ENCODE measurements at regions not wholly inside any gene's neighbourhood (a gene's known extent, or its start where the extent isn't known, plus 50 kb on each side); places are given as distances from the start of the nearest gene placed in this dataset.

GRCh38 chr4:167290678-167291077 is 56.4 kb upstream of the SPOCK3 start:
- DNase-seq (ENCODE audit: low read depth): no peak

- no peak for DNase-seq (ENCODE audit: low read depth)
Observed at GRCh38 chr4:167308876-167309275, 74.6 kb upstream of the SPOCK3 start.

DNA sequence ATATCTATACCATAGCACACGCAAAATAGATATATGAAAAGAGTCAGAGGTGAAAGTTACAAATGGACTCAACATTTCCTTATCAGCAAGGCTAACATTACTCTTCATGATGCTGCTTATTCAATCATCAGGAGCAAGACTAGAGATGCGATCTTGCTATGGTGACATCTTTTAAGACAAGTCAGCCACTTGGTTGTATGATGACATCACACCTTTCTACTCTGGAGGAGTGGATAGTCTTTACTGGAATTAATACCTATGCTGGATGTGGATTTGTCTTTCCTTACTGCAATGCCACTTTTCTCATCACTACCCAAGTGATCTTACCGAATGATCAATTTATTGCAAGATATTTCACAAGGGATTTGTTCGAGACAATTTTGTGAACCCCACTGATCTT is 87.0 kb upstream of the SPOCK3 start:
- no peak for DNase-seq (ENCODE audit: low read depth)

- no peak for DNase-seq (ENCODE audit: low read depth)
Observed at GRCh38 chr4:167339781-167340180, 105.5 kb upstream of the SPOCK3 start.

DNA sequence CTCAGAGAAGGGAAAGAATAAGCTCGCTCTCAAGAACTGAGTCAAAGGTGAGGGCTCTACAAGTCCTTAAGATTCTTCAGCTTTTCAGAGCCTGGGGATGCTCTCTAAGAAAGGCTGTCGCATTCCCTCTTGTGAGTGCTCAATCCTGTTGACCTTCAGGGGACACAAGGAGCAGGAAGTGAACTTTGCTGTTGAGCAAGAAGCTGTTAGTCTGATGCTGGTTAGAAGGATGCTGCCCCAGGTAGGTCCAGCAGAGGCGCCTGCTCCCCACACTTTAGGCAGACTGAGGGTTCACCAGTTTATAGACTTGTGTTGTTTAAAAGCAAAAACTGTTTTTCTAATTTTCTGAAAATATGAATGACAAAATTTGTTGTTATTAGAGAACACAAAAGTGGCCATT is 125.4 kb upstream of the SPOCK3 start:
- DNase-seq (ENCODE audit: low read depth): no peak

GRCh38 chr4:167379076-167379835 is 145.0 kb upstream of the SPOCK3 start:
- no peak for DNase-seq (ENCODE audit: low read depth)

GRCh38 chr4:167380964-167381363 is 146.7 kb upstream of the SPOCK3 start:
- no peak for DNase-seq (ENCODE audit: low read depth)

DNA sequence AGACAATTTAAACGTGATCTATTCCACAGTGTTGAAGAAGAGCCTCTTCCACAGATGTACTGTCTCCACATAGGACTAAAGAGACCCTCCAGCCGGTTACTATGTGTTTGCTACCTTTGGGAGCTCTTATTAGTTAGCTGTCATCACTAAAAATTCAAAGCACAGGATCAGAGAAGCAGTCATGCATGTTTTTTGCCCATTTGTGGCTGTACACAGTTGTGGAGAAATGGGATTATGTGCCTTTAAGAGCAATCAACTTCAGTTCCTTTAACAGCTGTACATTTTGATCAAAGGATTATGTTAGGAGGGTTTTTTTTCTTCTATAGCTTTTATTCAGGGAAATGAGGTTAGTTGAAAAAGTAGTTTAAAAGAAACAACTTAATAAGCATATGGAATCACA is 149.0 kb upstream of the SPOCK3 start:
- DNase-seq (ENCODE audit: low read depth): no peak

DNA sequence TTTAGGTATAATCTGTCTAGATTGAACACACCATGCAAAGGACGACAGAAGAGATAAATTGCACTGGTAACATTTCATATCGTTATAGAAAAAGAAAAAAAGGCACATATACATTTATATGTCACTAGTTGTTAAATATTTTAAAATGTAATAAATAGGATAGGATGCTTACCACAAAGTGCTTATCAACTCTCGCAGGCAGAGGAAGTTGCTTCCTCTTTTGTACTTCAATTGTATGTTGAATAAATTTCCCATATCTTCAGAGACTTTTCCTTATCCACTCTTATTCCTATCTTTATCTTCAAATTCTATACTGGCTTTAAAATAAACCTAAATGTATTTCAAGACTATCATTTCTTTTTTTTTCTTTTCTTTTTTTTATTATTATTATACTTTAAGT is 163.3 kb upstream of the SPOCK3 start:
- DNase-seq (ENCODE audit: low read depth): no peak

- no peak for DNase-seq (ENCODE audit: low read depth)
Observed at GRCh38 chr4:167399201-167399600, 164.9 kb upstream of the SPOCK3 start.

GRCh38 chr4:167406181-167406580 is 171.9 kb upstream of the SPOCK3 start:
- no peak for DNase-seq (ENCODE audit: low read depth)

GRCh38 chr4:167415461-167415860 is 181.2 kb upstream of the SPOCK3 start:
- no peak for DNase-seq (ENCODE audit: low read depth)

- no peak for DNase-seq (ENCODE audit: low read depth)
Observed at GRCh38 chr4:167419468-167420140, 185.3 kb upstream of the SPOCK3 start.

GRCh38 chr4:167421201-167421600 is 186.9 kb upstream of the SPOCK3 start:
- no peak for DNase-seq (ENCODE audit: low read depth)

- DNase-seq (ENCODE audit: low read depth): no peak
Observed at GRCh38 chr4:167424341-167425256, 190.3 kb upstream of the SPOCK3 start.

- no peak for DNase-seq (ENCODE audit: low read depth)
Observed at GRCh38 chr4:167428156-167428555, 193.9 kb upstream of the SPOCK3 start.

DNA sequence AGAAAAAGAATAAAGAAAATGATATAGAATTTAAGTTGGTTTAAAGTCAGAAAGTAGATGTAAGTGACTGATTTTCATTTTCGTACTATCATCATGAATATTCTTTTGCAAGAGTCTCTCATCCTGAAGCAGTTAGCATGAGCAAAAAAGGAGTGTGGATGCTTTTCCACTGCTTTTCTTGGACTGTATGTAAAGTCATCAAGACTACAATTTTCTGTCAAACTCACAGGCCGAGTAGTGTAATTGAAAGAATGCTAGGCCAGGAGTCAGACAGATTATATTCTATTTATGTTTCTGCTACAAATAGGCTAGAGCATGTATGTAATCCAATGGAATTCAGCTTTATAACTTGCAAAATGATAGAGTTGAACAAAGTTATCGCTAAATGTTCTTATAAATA is 197.1 kb upstream of the SPOCK3 start:
- DNase-seq (ENCODE audit: low read depth): no peak

DNA sequence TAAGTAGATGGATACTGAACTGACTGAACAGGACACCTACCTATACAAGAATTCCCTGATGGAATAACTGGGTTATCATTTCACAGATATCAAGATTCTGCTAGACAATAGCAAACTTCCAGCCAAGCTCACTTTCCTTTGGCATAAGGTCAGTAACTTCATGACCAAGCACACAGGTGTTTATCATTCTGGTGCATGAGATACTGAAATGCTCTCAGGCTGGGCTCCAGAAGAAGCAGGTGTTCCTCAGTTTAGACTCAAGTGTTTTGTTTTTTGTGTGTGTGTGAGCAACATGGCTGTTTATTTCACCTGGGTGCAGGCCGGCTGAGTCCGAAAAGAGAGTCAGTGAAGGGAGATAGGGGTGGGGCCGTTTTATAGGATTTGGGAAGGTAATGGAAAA is 201.5 kb upstream of the SPOCK3 start:
- no peak for DNase-seq (ENCODE audit: low read depth)

GRCh38 chr4:167443841-167444240 is 209.5 kb upstream of the SPOCK3 start:
- no peak for DNase-seq (ENCODE audit: low read depth)

GRCh38 chr4:167452922-167453430 is 218.7 kb upstream of the SPOCK3 start:
- DNase-seq (ENCODE audit: low read depth): no peak

GRCh38 chr4:167456619-167457018 is 222.3 kb upstream of the SPOCK3 start:
- DNase-seq (ENCODE audit: low read depth): no peak

- no peak for DNase-seq (ENCODE audit: low read depth)
Observed at GRCh38 chr4:167469436-167469835, 235.1 kb upstream of the SPOCK3 start.

GRCh38 chr4:167475951-167476350 is 241.7 kb upstream of the SPOCK3 start:
- DNase-seq (ENCODE audit: low read depth): no peak

All from stimulated activated CD8-positive, alpha-beta memory T cell treated with anti-CD3 and anti-CD28 coated beads, Interleukin-4, amount 100 ng/mL, for 24 hours (primary cell).